CD14-positive monocyte (primary cell): ENCODE measurements at regions not wholly inside any gene's neighbourhood (a gene's known extent, or its start where the extent isn't known, plus 50 kb on each side); places are given as distances from the start of the nearest gene placed in this dataset.

Experiments used
- DNase-seq, 3 donors: peaks; one replicate each; pipeline ENCODE4 v3.0.0-alpha.2; 2011 to 2022
- H2AFZ ChIP-seq: 2 replicates; pipeline ENCODE4 v1.6.0; 2012; ENCODE audit warnings: mild to moderate bottlenecking, low read depth, low read length, inconsistent platforms; ENCODE audit not compliant: insufficient read depth, poor library complexity, severe bottlenecking
- H3K27ac ChIP-seq, 2 donors: 1 replicate in 1 of 2; 2 replicates in 1 of 2; pipeline ENCODE4 v1.5.1; 2012 to 2013; ENCODE audit warnings: low read length in 2 of 2, control low read depth in 1 of 2, inconsistent platforms in 1 of 2, low read depth in 1 of 2, mild to moderate bottlenecking in 1 of 2
- H3K27me3 ChIP-seq, 2 donors: one replicate each; pipeline versions ENCODE4 v1.6.0 to v1.6.1; 2011 to 2013; ENCODE audit warnings: low read length in 2 of 2; ENCODE audit not compliant: control insufficient read depth in 2 of 2, insufficient read depth in 2 of 2
- H3K36me3 ChIP-seq, 2 donors: replicated peaks in 1 of 2; 1 replicate in 1 of 2; 2 replicates in 1 of 2; pipeline versions ENCODE4 v1.5.1 to v1.6.1; 2012 to 2013; ENCODE audit warnings: low read length in 2 of 2, control low read depth in 1 of 2, inconsistent platforms in 1 of 2, mild to moderate bottlenecking in 1 of 2; ENCODE audit not compliant: insufficient read depth in 2 of 2, control insufficient read depth in 1 of 2
- H3K4me1 ChIP-seq, 2 donors: 1 replicate in 1 of 2; 2 replicates in 1 of 2; pipeline versions ENCODE4 v1.5.1 to v1.6.1; 2012 to 2013; ENCODE audit warnings: low read length in 2 of 2, control low read depth in 1 of 2, inconsistent platforms in 1 of 2, mild to moderate bottlenecking in 1 of 2, moderate library complexity in 1 of 2; ENCODE audit not compliant: insufficient read depth in 2 of 2, control insufficient read depth in 1 of 2
- H3K4me2 ChIP-seq: replicated peaks from 2 replicates; pipeline ENCODE3; 2012; ENCODE audit warnings: low read length, moderate library complexity, mild to moderate bottlenecking; ENCODE audit not compliant: poor library complexity, severe bottlenecking; ENCODE audit errors: extremely low read depth
- H3K4me3 ChIP-seq, 3 experiments: fragments of 200-600 bp in 1 of 3; sonication (generic) in 1 of 3; replicated peaks in 1 of 3; 1 replicate in 2 of 3; 2 replicates in 1 of 3; pipeline ENCODE4 v1.5.1; 2011 to 2013; ENCODE audit warnings: low read length in 3 of 3, mild to moderate bottlenecking in 3 of 3, control low read depth in 2 of 3, low read depth in 2 of 3, inconsistent platforms in 1 of 3, moderate library complexity in 1 of 3
- H3K79me2 ChIP-seq: 2 replicates; pipeline ENCODE4 v1.6.0; 2012; ENCODE audit warnings: mild to moderate bottlenecking, control low read depth, inconsistent platforms, low read length, moderate library complexity; ENCODE audit not compliant: insufficient read depth
- H3K9ac ChIP-seq: 2 replicates; pipeline ENCODE4 v1.6.0; 2017; ENCODE audit warnings: low read length, mild to moderate bottlenecking; ENCODE audit not compliant: insufficient read depth, poor library complexity, severe bottlenecking
- H3K9me3 ChIP-seq, 2 donors: replicated peaks in 1 of 2; 1 replicate in 1 of 2; 2 replicates in 1 of 2; pipeline versions ENCODE4 v1.5.1 to v1.6.1; 2012 to 2013; ENCODE audit warnings: low read length in 2 of 2, control low read depth in 1 of 2; ENCODE audit not compliant: control insufficient read depth in 1 of 2, insufficient read depth in 1 of 2
- H4K20me1 ChIP-seq: 2 replicates; pipeline ENCODE4 v1.6.0; 2012; ENCODE audit warnings: mild to moderate bottlenecking, low read length, control low read depth, moderate library complexity; ENCODE audit not compliant: insufficient read depth
- H3K27ac Mint-ChIP-seq, 7 donors: one replicate each; pipeline ENCODE4 v1.8.0; 2020; ENCODE audit warnings: mild to moderate bottlenecking in 7 of 7, mixed read lengths in 7 of 7, moderate library complexity in 6 of 7, inconsistent platforms in 2 of 7
- H3K27me3 Mint-ChIP-seq, 3 donors: one replicate each; pipeline ENCODE4 v1.8.0; 2021 to 2022; ENCODE audit warnings: low read depth in 3 of 3, mild to moderate bottlenecking in 3 of 3, mixed read lengths in 3 of 3, moderate library complexity in 3 of 3, inconsistent platforms in 1 of 3
- H3K36me3 Mint-ChIP-seq, 2 donors: one replicate each; pipeline ENCODE4 v1.8.0; 2020; ENCODE audit warnings: mixed read lengths in 2 of 2, inconsistent platforms in 1 of 2, mild to moderate bottlenecking in 1 of 2
- H3K4me1 Mint-ChIP-seq: one replicate; pipeline ENCODE4 v1.8.0; 2020; ENCODE audit warnings: mild to moderate bottlenecking, mixed read lengths
- H3K4me3 Mint-ChIP-seq, 2 donors: one replicate each; pipeline ENCODE4 v1.8.0; 2020; ENCODE audit warnings: mild to moderate bottlenecking in 2 of 2, mixed read lengths in 2 of 2, moderate library complexity in 1 of 2
- H3K9me3 Mint-ChIP-seq, 7 donors: one replicate each; pipeline ENCODE4 v1.8.0; 2020 to 2022; ENCODE audit warnings: mixed read lengths in 7 of 7, mild to moderate bottlenecking in 6 of 7, moderate library complexity in 6 of 7, inconsistent platforms in 2 of 7
- WGBS: methylation state at CpG from one replicate; pipeline ENCODE4 v1.1.5; 2013; ENCODE audit warnings: missing lambda C conversion rate; ENCODE audit not compliant: insufficient coverage; 5-methylcytosine and 5-hydroxymethylcytosine counted together
- intact Hi-C, 2 donors: fragments of 100-400 bp; cut with micrococcal nuclease; formaldehyde crosslinking; loops; one replicate each; pipeline versions ENCODE4 v1.15.0 to v1.15.1; 2023
- TF ChIP-seq, protein P1 (sequence below): fragments of 200-600 bp; IDR thresholded peaks from one replicate; pipeline ENCODE4 v1.8.0; 2022; ENCODE audit warnings: antibody characterized with exemption, mild to moderate bottlenecking

DNA sequence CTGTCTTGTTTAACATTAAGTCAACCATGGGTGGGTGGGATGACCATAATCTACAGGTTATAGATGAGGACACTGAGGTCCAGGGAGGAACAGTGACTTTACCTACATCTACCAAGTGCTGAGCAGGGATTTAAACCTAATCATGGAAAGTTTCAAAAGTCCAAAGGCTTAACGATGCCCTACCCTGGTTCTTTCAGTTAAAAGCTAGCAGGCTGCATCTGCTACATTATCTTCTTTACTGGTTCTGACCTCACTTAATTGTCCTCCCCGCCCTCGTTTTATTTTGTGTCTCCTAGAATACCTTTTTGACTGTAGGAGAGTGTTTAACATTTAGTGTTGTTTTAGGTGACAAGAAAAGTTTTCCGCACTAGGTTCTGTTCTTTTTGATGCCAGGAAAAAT lies 735.2 kb downstream of the TLR4 start:
- Mint-ChIP-seq H3K27ac (no peak overlapping the region), H3K36me3 (no peaks in the 10 kb centered on the region), H3K4me1 (no peaks in the 10 kb centered on the region), H3K4me3 (no peak overlapping the region), H3K27me3 (no peaks in the 10 kb centered on the region), H3K9me3 (peaks cover 0 to 2% (median 0%) of the 10 kb centered on the region in 7 donors)
- 100% methylated on average over 1 of the region's 4 CpGs for WGBS
- Histone ChIP-seq H3K36me3 (no peaks in the 10 kb centered on the region), H3K9me3 (no peaks in the 10 kb centered on the region), H3K4me3 (no peak overlapping the region), H3K27me3 (no peaks in the 10 kb centered on the region), H4K20me1 (no peaks in the 10 kb centered on the region), H2AFZ (no peak overlapping the region), H3K9ac (no peak overlapping the region), H3K4me1 (no peaks in the 10 kb centered on the region), H3K4me2 (no peak overlapping the region), H3K79me2 (no peaks in the 10 kb centered on the region), H3K27ac (no peak overlapping the region)
- no peak for DNase-seq
- intact Hi-C loops, result no loop called here
- TF ChIP-seq, protein P1, sequence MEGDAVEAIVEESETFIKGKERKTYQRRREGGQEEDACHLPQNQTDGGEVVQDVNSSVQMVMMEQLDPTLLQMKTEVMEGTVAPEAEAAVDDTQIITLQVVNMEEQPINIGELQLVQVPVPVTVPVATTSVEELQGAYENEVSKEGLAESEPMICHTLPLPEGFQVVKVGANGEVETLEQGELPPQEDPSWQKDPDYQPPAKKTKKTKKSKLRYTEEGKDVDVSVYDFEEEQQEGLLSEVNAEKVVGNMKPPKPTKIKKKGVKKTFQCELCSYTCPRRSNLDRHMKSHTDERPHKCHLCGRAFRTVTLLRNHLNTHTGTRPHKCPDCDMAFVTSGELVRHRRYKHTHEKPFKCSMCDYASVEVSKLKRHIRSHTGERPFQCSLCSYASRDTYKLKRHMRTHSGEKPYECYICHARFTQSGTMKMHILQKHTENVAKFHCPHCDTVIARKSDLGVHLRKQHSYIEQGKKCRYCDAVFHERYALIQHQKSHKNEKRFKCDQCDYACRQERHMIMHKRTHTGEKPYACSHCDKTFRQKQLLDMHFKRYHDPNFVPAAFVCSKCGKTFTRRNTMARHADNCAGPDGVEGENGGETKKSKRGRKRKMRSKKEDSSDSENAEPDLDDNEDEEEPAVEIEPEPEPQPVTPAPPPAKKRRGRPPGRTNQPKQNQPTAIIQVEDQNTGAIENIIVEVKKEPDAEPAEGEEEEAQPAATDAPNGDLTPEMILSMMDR, result no peak

DNA sequence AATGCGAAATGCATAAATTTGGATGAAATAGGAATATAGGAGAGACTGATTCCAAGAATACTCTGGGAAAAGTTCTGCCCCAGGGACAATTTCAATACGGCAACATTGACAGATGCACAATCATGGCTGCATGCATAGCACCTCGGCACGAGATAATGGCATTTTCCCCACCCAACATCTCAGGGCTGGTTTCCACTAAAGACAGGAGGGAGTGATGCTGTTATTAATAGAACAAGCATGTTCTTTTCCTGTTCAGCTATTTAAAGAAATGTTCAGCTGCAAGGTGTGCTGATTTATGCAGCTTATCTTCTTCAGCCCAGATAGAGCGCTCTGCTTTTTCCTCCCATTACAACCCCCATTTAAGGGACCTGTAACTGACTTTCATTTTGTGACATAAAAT lies 740.2 kb downstream of the TLR4 start:
- Histone ChIP-seq H3K9me3 (no peaks in the 10 kb centered on the region), H4K20me1 (no peaks in the 10 kb centered on the region), H3K4me2 (no peak overlapping the region), H3K4me1 (no peaks in the 10 kb centered on the region), H3K4me3 (no peak overlapping the region), H3K36me3 (no peaks in the 10 kb centered on the region), H3K9ac (no peak overlapping the region), H3K79me2 (no peaks in the 10 kb centered on the region), H3K27me3 (no peaks in the 10 kb centered on the region), H2AFZ (no peak overlapping the region), H3K27ac (no peak overlapping the region)
- intact Hi-C loops, result no loop called here
- no peaks in the 10 kb centered on the region for H3K27me3 Mint-ChIP-seq
- no peaks in the 10 kb centered on the region for H3K36me3 Mint-ChIP-seq
- DNase-seq, result no peak
- H3K4me3 Mint-ChIP-seq, result no peak overlapping the region
- H3K9me3 Mint-ChIP-seq, result no peaks in the 10 kb centered on the region
- 100% methylated on average over 1 of the region's 5 CpGs for WGBS
- H3K4me1 Mint-ChIP-seq, result no peaks in the 10 kb centered on the region
- TF ChIP-seq, protein P1, result no peak
- no peak overlapping the region for H3K27ac Mint-ChIP-seq
